WTC11 (cell line): ENCODE measurements at regions not wholly inside any gene's neighbourhood (a gene's known extent, or its start where the extent isn't known, plus 50 kb on each side); places are given as distances from the start of the nearest gene placed in this dataset.

ENCODE experiments used
- ESRRA ChIP-seq: sonication (generic); formaldehyde crosslinking; IDR thresholded peaks from 2 replicates; pipeline ENCODE4 v1.8.1; 2022; ENCODE audit warnings: mild to moderate bottlenecking, missing genetic modification reagents, borderline replicate concordance
- NR3C1 ChIP-seq: sonication (generic); formaldehyde crosslinking; conservative IDR thresholded peaks from 2 replicates; pipeline ENCODE4 v1.8.1; 2023; ENCODE audit warnings: low read depth, mild to moderate bottlenecking, missing genetic modification reagents
- USF1 ChIP-seq: sonication (generic); formaldehyde crosslinking; IDR thresholded peaks from 2 replicates; pipeline ENCODE4 v1.8.0; 2022; ENCODE audit warnings: mild to moderate bottlenecking, missing genetic modification reagents
- ZNF232 ChIP-seq: sonication (generic); formaldehyde crosslinking; IDR thresholded peaks from 2 replicates; pipeline ENCODE4 v1.8.0; 2022; ENCODE audit warnings: mild to moderate bottlenecking, missing genetic modification reagents
- TF ChIP-seq, protein P1 (sequence below): fragments of 200-600 bp; IDR thresholded peaks from 2 replicates; pipeline ENCODE4 v1.8.0; 2022; ENCODE audit warnings: antibody characterized with exemption

- TF ChIP-seq NR3C1 (no peak), ZNF232 (no peak), ESRRA (CRISPR knock-in tag) (no peak), USF1 (no peak)
- TF ChIP-seq, protein P1, sequence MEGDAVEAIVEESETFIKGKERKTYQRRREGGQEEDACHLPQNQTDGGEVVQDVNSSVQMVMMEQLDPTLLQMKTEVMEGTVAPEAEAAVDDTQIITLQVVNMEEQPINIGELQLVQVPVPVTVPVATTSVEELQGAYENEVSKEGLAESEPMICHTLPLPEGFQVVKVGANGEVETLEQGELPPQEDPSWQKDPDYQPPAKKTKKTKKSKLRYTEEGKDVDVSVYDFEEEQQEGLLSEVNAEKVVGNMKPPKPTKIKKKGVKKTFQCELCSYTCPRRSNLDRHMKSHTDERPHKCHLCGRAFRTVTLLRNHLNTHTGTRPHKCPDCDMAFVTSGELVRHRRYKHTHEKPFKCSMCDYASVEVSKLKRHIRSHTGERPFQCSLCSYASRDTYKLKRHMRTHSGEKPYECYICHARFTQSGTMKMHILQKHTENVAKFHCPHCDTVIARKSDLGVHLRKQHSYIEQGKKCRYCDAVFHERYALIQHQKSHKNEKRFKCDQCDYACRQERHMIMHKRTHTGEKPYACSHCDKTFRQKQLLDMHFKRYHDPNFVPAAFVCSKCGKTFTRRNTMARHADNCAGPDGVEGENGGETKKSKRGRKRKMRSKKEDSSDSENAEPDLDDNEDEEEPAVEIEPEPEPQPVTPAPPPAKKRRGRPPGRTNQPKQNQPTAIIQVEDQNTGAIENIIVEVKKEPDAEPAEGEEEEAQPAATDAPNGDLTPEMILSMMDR, result no peak
These were observed 149.9 kb upstream of the GALNT15 start for GRCh38 chr3:16024548-16024947.
